Activated CD4-positive, alpha-beta memory T cell treated with anti-CD3 and anti-CD28 coated beads, Interleukin-2, amount 10 ng/mL, durations not matched to agents 7 days and 5 days (primary cell): ENCODE measurements at regions not wholly inside any gene's neighbourhood (a gene's known extent, or its start where the extent isn't known, plus 50 kb on each side); places are given as distances from the start of the nearest gene placed in this dataset.
"Not testable (repeated sequence)": the region's sequence is repeated elsewhere in the genome, so short reads cannot be mapped to it uniquely, and the experiment has no call there.

Source experiments
- CTCF ChIA-PET: fragments of 350-600 bp; sonication (Branson Sonifier 250); formaldehyde crosslinking; loops from one replicate; lab custom pipeline; 2021; ENCODE audit warnings: antibody characterized with exemption, inconsistent platforms; lab: Charles Lee
- POLR2A ChIA-PET: fragments of 350-600 bp; sonication (Branson Sonifier 250); formaldehyde crosslinking; loops from one replicate; lab custom pipeline; 2021; ENCODE audit warnings: antibody characterized with exemption; lab: Charles Lee
- DNase-seq: peaks from one replicate; pipeline ENCODE4 v3.0.0-alpha.2; 2020
- H3K27ac Mint-ChIP-seq: one replicate; pipeline ENCODE4 v1.8.0; 2021; ENCODE audit warnings: mild to moderate bottlenecking, mixed read lengths
- H3K27me3 Mint-ChIP-seq: one replicate; pipeline ENCODE4 v1.8.0; 2021; ENCODE audit warnings: mixed read lengths
- H3K36me3 Mint-ChIP-seq: one replicate; pipeline ENCODE4 v1.8.0; 2021; ENCODE audit warnings: low read depth, mixed read lengths
- H3K4me1 Mint-ChIP-seq: one replicate; pipeline ENCODE4 v1.8.0; 2021; ENCODE audit warnings: mixed read lengths
- H3K4me3 Mint-ChIP-seq: one replicate; pipeline ENCODE4 v1.8.0; 2021; ENCODE audit warnings: mild to moderate bottlenecking, mixed read lengths
- H3K9me3 Mint-ChIP-seq: one replicate; pipeline ENCODE4 v1.8.0; 2021; ENCODE audit warnings: mixed read lengths

DNA sequence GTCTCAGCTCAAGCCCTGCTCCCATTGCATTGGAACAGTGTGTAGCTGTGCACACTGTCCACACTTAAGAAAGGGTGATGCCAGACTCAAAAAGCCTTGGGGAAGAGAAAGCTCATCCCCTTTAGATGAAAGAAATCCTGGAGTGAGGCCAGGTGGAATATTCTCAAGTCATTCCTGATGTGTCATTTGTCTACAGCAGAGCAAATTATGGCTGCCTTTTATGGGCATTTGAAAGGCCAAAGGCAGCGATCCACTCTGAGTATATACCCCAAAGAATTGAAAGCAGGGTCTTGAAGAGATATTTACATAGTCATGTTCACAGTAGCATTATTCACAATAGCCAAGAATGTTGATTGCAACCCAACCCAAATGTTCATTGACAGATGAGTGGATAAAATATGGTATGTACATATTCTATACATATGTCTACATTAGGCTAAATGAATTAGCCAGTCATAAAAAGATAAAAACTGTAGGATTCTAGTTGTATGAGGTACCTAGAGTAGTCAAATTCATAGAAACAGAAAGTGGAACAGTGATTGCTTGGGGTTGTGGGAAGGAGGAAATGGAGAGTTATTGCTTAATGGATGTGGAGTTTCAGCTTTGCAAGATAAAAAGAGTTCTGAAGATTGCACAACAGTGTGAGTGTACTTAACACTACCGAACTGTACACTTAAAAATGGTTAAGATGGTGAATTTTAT is 214.9 kb downstream of the KCNRG start:
- no peak for DNase-seq
- no peak overlapping the region for H3K27ac Mint-ChIP-seq

DNA sequence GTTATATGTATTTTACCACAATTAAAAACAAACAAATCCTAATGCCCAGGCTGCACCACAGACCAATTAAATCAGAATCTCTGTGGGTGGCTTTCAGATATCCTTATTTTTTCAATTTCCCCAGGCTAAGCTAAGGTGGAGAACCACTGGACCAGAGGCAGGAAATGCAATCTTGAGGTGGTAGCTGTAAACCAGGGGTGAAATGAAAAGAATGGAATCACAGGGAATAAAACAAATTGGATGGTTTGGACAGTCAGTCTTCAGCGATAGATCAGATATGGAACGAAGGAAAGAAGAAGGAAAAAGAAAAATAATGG is 215.4 kb downstream of the KCNRG start:
- peaks cover 72% of the 10 kb centered on the region for H3K27me3 Mint-ChIP-seq
- peaks cover 9% of the 10 kb centered on the region for H3K9me3 Mint-ChIP-seq
- ChIA-PET POLR2A (no interaction called here), CTCF (no interaction called here)
- H3K4me3 Mint-ChIP-seq: no peak overlapping the region
- DNase-seq: no peak
- no peak overlapping the region for H3K27ac Mint-ChIP-seq
- peaks cover 7% of the 10 kb centered on the region for H3K36me3 Mint-ChIP-seq
- H3K4me1 Mint-ChIP-seq: peaks cover 40% of the 10 kb centered on the region

More for the DNA sequence above, 214.9 kb downstream of the KCNRG start:
- Mint-ChIP-seq H3K4me3 (no peak overlapping the region), H3K36me3 (peaks cover 7% of the 10 kb centered on the region), H3K9me3 (peaks cover 9% of the 10 kb centered on the region), H3K4me1 (peaks cover 36% of the 10 kb centered on the region), H3K27me3 (peaks cover 71% of the 10 kb centered on the region)
- ChIA-PET POLR2A (no interaction called here), CTCF (no interaction called here)

DNA sequence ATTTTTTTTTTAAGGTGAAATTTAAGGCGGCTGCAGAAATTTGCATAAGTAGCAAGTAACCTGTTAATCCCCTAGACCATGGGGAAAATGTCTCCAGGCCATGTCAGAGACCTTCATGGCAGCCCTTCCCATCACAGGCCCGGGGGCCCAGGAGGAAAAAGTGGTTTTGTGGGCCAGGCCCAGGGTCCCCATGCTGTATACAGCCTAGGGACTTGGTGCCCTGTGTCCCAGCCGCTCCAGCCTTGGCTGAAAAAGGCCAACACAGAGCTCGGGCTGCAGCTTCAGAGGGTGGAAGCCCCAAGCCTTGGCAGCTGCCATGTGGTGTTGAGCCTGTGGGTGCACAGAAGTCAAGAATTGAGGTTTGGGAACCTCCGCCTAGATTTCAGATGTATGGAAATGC is 218.3 kb downstream of the KCNRG start:
- H3K36me3 Mint-ChIP-seq, DNase-seq, H3K27ac Mint-ChIP-seq, H3K4me3 Mint-ChIP-seq, CTCF ChIA-PET, H3K9me3 Mint-ChIP-seq: not testable (repeated sequence)
- POLR2A ChIA-PET: interaction anchor here (1.2 kb wide), 1 partner anchor 109 kb away, joined by 3 read pairs; no protein-coding TSS in a partner anchor
- Mint-ChIP-seq H3K4me1 (peaks cover 36% of the 10 kb centered on the region), H3K27me3 (peaks cover 70% of the 10 kb centered on the region)

DNA sequence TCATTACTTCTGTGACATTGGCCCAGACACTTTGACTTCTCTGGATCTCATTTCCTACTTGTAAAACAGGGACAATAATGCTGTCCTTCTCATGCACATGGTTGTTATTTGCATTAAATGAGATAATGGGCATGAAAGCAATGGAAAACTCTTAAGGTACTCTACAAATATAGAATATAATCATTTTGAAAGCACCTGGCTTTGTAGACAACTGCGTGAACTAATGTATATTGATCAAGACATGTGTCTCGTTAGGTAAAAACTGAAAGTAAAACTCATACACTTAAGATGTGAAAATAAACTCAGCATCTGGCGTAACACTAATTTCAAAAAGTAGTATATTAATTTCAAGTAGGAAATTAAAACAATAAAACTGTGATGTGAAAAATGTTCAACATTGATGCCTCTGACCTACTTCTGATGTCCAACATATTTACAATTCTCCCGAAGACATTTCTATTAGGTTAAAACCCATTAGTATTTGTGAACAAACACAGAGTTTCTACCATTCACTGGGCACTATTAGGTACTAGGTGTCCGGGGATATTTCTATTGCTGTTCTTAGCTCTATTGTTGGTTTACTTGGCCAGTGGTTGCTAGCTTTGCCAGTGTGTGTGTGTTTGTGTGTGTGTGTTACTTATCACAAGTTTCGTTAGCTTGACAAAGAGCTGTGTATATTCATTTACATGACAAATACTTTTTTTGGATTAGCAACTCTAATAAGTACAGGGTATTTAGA is 220.5 kb downstream of the KCNRG start:
- Mint-ChIP-seq H3K4me1 (peaks cover 27% of the 10 kb centered on the region), H3K27ac (no peak overlapping the region), H3K27me3 (peaks cover 73% of the 10 kb centered on the region), H3K4me3 (peak overlapping the region; percentile 58), H3K36me3 (peaks cover 7% of the 10 kb centered on the region), H3K9me3 (peaks cover 9% of the 10 kb centered on the region)
- no peak for DNase-seq
- ChIA-PET CTCF (interaction anchor here (1.0 to 1.5 kb wide), 5 partner anchors 9 to 155 kb away, joined by 3 to 8 read pairs (median 3); no protein-coding TSS in a partner anchor), POLR2A (interaction anchor here (0.8 to 2.7 kb wide), 10 partner anchors 10 to 238 kb away, joined by 3 to 44 read pairs (median 10); no protein-coding TSS in a partner anchor)

DNA sequence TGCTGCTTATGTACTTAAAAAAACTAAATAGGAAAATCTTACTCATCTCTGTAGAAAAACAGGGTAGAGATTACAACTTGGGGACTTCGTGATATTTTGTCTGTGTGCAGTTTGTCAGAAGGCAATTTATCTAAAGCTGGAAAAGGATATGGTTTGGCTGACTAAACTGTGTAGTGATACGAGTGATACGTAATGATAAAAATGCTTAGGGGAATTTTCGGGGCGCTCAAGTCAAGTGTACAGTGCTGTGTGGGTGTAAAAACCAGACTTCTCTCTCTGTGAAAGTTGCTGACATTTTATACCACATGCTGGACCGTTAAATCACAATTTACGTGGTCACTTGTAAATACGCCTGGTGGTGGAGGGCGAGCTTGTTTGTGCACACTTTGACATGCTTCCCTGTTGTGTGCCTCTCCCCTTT is 221.7 kb downstream of the KCNRG start:
- H3K27ac Mint-ChIP-seq: peak overlapping the region; percentile 53
- ChIA-PET CTCF (interaction anchor here (1.1 to 1.5 kb wide), 4 partner anchors 8 to 152 kb away, joined by 3 to 8 read pairs (median 5); no protein-coding TSS in a partner anchor), POLR2A (interaction anchor here (0.8 to 2.7 kb wide), 11 partner anchors 8 to 673 kb away, joined by 3 to 44 read pairs (median 8); no protein-coding TSS in a partner anchor)
- peaks cover 9% of the 10 kb centered on the region for H3K9me3 Mint-ChIP-seq
- H3K36me3 Mint-ChIP-seq: peaks cover 7% of the 10 kb centered on the region
- peak overlapping the region; percentile 5 for H3K4me3 Mint-ChIP-seq
- H3K4me1 Mint-ChIP-seq: peaks cover 26% of the 10 kb centered on the region
- DNase-seq: peak; percentile 39
- peaks cover 71% of the 10 kb centered on the region for H3K27me3 Mint-ChIP-seq

DNA sequence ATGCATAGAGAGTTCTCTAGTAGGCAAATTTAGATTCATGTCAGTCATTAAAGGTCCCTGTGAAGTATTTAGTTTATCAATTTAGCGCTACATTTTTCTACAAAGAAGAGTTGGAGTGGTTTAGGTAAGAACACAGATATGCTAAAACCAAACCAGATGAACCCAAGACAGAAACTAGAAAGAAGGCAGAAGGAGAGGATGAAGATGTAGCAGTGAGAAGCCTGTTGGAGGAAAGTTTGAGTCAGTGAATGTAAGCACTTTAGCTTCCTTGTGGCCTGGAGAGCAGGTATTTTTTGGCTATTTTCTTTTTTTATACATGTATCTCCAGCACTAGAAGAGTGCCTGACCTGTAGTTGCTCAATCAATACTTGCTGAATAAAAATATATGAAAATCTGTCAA is 223.7 kb downstream of the KCNRG start:
- DNase-seq: no peak
- no peak overlapping the region for H3K4me3 Mint-ChIP-seq
- no peaks in the 10 kb centered on the region for H3K36me3 Mint-ChIP-seq
- H3K27ac Mint-ChIP-seq: no peak overlapping the region
- ChIA-PET CTCF (no interaction called here), POLR2A (interaction anchor here (1.0 kb wide), 2 partner anchors 114 to 127 kb away, joined by 4 read pairs; no protein-coding TSS in a partner anchor)
- H3K27me3 Mint-ChIP-seq: peaks cover 72% of the 10 kb centered on the region
- peaks cover 3% of the 10 kb centered on the region for H3K9me3 Mint-ChIP-seq
- peaks cover 26% of the 10 kb centered on the region for H3K4me1 Mint-ChIP-seq

DNA sequence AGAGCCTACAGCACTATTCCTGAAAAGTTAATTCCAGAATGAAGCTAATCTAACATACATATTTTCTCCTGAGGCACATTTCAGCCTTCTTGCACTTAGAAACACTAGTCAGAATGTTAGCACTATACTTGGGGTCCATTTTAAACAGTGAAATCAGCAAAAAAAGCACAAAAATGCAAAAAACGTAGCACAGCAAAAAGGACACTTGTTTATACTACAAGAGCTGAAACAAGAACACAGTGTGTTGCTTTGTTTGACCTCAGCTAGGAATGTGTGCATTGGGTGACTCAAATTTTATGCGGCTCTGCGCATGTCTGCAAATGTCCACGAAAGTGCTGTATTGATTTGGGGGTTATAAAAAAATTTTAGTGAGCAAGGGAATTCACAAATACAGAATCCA is 226.2 kb downstream of the KCNRG start:
- Mint-ChIP-seq H3K4me3 (no peak overlapping the region), H3K27me3 (peaks cover 67% of the 10 kb centered on the region), H3K36me3 (peaks cover under 1% of the 10 kb centered on the region), H3K9me3 (peaks cover under 1% of the 10 kb centered on the region), H3K4me1 (peaks cover 32% of the 10 kb centered on the region), H3K27ac (no peak overlapping the region)
- ChIA-PET CTCF (interaction anchor here (1.1 to 1.5 kb wide), 2 partner anchors 17 to 828 kb away, joined by 3 to 5 read pairs; no protein-coding TSS in a partner anchor), POLR2A (no interaction called here)
- no peak for DNase-seq

DNA sequence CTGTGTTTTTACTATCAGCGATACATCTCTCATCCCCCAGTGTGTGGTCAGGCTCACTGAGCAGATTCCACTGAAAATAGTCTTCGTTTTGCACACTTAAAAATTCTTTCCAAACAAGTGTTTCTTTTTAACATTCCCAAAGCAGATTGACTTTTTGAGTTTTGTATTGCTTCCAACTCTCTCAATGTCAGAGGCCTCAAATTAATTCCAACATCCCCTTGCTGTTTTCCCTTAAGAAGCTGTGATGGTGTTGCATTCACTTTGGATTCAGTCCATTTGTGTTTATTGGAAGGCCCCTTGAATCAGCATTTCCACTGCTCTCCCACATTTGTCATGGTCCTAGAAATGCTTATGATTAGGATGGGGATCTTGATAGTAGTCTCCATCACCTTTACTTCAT is 228.7 kb downstream of the KCNRG start:
- no peak overlapping the region for H3K4me3 Mint-ChIP-seq
- H3K4me1 Mint-ChIP-seq: peaks cover 29% of the 10 kb centered on the region
- H3K27ac Mint-ChIP-seq: no peak overlapping the region
- H3K9me3 Mint-ChIP-seq: peaks cover 4% of the 10 kb centered on the region
- POLR2A ChIA-PET: interaction anchor here (1.7 kb wide), 1 partner anchor 118 kb away, joined by 11 read pairs; no protein-coding TSS in a partner anchor
- CTCF ChIA-PET: no interaction called here
- peaks cover 6% of the 10 kb centered on the region for H3K36me3 Mint-ChIP-seq
- H3K27me3 Mint-ChIP-seq: peaks cover 57% of the 10 kb centered on the region
- DNase-seq: no peak

DNA sequence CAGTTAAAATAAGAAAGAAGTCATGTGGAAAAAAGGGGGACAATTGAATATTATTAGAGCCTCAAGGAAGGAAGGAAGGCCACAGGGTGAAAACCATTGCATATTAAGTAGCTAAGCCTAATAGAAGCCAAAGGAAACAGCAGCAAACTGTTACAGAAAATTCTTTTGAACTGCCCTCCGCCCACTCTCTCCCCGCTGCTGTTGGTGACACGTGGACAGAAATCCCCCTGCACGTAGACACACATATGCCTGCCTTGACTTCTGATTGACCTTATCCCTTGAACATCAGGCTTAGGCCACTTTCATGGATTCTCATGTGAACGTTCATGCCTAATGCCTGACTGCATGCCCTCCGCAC is 229.1 kb downstream of the KCNRG start:
- Mint-ChIP-seq H3K27ac (no peak overlapping the region), H3K4me3 (no peak overlapping the region), H3K4me1 (peaks cover 32% of the 10 kb centered on the region), H3K9me3 (peaks cover 4% of the 10 kb centered on the region), H3K27me3 (peaks cover 56% of the 10 kb centered on the region), H3K36me3 (peaks cover 6% of the 10 kb centered on the region)
- ChIA-PET CTCF (interaction anchor here (1.8 kb wide), 1 partner anchor 8 kb away, joined by 8 read pairs; no protein-coding TSS in a partner anchor), POLR2A (interaction anchor here (1.1 to 1.8 kb wide), 3 partner anchors 8 to 119 kb away, joined by 5 to 15 read pairs (median 11); no protein-coding TSS in a partner anchor)
- DNase-seq: no peak

DNA sequence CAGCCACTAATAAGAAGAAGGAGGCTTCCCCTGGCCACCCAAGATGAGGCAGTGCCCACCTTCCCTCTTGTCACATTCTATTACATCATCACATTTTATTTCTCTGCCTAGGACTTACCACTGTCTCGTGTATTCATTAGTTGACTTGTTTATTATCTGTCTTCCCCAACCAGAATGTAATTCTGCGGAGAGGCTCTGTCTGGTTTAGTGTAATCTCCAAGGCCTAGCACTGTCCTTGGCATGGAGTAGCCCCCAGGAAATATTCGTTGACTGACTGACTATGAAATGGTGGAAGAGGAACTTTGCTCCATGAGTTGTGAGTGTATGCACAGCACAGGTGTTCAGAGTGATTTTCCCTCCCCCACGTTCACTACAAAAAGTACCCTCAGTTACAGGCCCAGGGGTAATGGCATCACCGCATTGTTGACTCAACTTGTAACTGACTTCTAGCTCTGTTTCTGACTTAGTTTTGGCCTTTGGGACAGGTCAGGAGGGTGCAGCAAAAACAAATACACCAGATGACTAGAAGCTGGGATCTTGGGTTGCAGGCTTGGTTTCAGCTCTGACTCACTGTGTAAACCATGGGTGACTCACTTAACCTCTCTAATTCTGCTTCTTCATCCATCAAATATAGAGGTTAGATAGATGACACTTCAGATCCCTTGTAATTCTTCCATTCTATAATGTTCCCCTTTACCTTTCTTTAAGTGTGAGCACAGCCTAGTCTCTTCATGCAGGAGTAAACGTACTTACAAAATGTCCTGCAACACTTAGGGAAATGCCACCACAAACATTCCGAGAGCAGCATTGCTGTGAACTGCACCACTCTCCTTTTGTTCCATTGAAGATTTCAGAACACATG is 229.7 kb downstream of the KCNRG start:
- H3K9me3 Mint-ChIP-seq: peaks cover 4% of the 10 kb centered on the region
- peaks cover 34% of the 10 kb centered on the region for H3K4me1 Mint-ChIP-seq
- peak overlapping the region; percentile 36 for H3K27ac Mint-ChIP-seq
- H3K27me3 Mint-ChIP-seq: peaks cover 55% of the 10 kb centered on the region
- POLR2A ChIA-PET: interaction anchor here (0.6 to 1.8 kb wide), 5 partner anchors 9 to 667 kb away, joined by 3 to 15 read pairs (median 5); no protein-coding TSS in a partner anchor
- H3K4me3 Mint-ChIP-seq: no peak overlapping the region
- CTCF ChIA-PET: interaction anchor here (1.8 kb wide), 1 partner anchor 9 kb away, joined by 8 read pairs; no protein-coding TSS in a partner anchor
- DNase-seq: peak; percentile 61
- H3K36me3 Mint-ChIP-seq: peaks cover 6% of the 10 kb centered on the region

DNA sequence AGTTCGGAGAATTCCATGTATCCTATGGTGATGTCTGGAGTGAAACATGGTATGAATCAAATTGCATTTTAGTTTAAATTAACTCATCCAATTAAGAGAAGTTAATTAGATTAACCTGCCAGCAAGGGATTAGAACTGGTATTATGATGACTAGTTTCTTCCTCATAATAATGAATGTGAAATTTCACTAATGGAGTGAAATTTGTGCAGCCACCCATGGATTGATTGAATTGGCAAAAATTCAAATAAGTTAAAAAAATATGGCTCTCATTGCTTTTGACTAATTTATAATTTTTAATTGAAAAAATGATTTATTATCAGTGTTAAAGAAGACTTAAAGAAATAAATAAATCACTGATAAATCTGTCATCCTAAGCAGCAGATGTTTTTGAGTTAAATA is 232.0 kb downstream of the KCNRG start:
- peaks cover 6% of the 10 kb centered on the region for H3K36me3 Mint-ChIP-seq
- POLR2A ChIA-PET: no interaction called here
- no peak for DNase-seq
- H3K27me3 Mint-ChIP-seq: peaks cover 62% of the 10 kb centered on the region
- no peak overlapping the region for H3K27ac Mint-ChIP-seq
- peaks cover 34% of the 10 kb centered on the region for H3K4me1 Mint-ChIP-seq
- CTCF ChIA-PET: no interaction called here
- H3K9me3 Mint-ChIP-seq: peaks cover 4% of the 10 kb centered on the region
- no peak overlapping the region for H3K4me3 Mint-ChIP-seq

DNA sequence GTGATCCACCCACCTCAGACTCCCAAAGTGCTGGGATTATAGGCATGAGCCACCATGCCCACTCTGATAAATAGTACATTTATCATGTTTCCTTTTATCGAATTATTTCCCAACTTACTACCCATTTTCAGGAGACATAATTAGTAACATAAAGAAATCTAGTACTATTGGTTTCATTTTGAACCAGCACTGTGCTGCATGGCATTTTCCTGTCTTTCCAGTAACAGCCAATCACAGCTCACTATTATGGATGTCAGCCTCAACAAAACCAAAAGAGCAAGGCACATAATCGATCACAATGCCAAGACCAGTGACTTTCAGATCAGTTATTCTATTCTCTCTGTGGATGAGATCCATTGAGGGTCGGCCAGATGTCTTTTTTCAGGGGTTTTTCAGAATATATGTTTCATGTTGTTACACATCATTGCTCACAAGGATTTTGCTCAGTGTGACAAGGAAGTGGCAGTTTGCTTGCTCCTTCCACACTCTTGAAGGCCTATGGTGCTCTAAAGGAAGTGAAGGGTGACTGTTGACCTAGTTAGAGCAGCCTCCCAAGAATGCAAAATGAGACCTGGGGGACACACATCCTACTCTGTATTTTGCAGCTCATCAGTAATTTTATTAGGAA is 233.4 kb downstream of the KCNRG start:
- Mint-ChIP-seq H3K9me3 (peaks cover 6% of the 10 kb centered on the region), H3K36me3 (peaks cover 10% of the 10 kb centered on the region), H3K27me3 (peaks cover 62% of the 10 kb centered on the region), H3K4me3 (no peak overlapping the region), H3K4me1 (peaks cover 34% of the 10 kb centered on the region), H3K27ac (peak overlapping the region; percentile 39)
- CTCF ChIA-PET: interaction anchor here (0.7 kb wide), 1 partner anchor 9 kb away, joined by 3 read pairs; no protein-coding TSS in a partner anchor
- DNase-seq: no peak
- POLR2A ChIA-PET: interaction anchor here (0.9 kb wide), 1 partner anchor 125 kb away, joined by 3 read pairs; no protein-coding TSS in a partner anchor
